ENCODE measurements at regions not wholly inside any gene's neighbourhood (a gene's known extent, or its start where the extent isn't known, plus 50 kb on each side); places are given as distances from the start of the nearest gene placed in this dataset.
A peak's percentile ranks its signal among the peaks of the same experiment; 100 is the strongest.

DNA sequence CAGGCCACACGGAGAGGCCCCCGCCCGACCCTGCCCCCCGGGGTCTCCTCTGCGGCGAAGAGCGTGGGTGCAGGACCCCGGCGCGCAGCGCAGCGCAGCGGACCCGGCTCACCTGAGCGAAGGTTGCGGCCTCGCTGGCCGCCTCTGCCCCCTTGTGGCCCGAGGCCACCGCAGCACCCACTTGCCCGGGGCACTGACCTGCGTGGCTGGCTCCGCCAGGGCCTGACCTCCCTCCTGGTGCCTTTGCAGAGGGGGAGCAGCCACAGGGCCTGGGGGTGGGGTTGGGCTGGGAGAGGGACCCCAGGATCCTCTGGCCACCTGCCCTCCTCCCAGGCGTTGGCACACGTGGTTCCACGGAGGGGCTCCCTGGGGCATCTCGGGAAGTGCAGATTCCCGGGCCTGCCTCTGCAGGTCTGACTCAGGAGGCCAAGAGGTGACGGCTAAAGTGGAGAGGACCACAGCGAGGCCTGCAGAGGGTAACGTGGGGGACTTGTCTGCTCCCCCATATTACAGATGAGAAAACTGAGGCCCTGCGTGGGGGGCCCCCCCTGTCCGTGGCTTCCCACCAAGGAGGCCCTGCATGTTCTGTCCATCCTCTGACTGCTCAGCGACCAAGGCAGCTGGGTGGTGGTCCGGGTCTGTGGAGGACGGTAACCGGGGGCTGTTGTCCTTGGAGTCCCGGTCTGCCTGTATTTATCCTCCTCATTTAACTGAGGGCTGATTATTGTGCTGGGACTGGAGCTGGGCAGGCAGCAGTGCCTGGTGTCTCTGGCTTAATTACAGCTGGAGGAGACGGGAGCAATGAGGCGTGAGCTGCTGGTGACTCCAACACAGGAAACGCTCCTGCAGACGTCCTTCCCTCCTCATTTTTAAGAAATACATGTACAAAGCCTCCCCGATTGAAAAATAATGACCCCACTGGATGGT lies 67.9 kb upstream of the BEGAIN start:
- no peaks in the 10 kb centered on the region for H3K9me3 ChIP-seq
- no peaks in the 10 kb centered on the region for H3K36me3 ChIP-seq
- H3K4me3 ChIP-seq = no peak overlapping the region
- peaks cover 0 to 6% (median 0%) of the 10 kb centered on the region in 4 donors for H3K4me1 ChIP-seq
- no peak for DNase-seq (ENCODE audit: low spot score in 2 of 2)
- WGBS, 2 donors = 37 to 73% methylated on average over 18 to 35 of the region's 43 CpGs
- peaks cover 0 to 31% of the 10 kb centered on the region in 2 donors for H3K27me3 ChIP-seq
- TF ChIP-seq POLR2A (IDR thresholded peaks at IDR 0.05) = no peak
- TF ChIP-seq, protein P1, sequence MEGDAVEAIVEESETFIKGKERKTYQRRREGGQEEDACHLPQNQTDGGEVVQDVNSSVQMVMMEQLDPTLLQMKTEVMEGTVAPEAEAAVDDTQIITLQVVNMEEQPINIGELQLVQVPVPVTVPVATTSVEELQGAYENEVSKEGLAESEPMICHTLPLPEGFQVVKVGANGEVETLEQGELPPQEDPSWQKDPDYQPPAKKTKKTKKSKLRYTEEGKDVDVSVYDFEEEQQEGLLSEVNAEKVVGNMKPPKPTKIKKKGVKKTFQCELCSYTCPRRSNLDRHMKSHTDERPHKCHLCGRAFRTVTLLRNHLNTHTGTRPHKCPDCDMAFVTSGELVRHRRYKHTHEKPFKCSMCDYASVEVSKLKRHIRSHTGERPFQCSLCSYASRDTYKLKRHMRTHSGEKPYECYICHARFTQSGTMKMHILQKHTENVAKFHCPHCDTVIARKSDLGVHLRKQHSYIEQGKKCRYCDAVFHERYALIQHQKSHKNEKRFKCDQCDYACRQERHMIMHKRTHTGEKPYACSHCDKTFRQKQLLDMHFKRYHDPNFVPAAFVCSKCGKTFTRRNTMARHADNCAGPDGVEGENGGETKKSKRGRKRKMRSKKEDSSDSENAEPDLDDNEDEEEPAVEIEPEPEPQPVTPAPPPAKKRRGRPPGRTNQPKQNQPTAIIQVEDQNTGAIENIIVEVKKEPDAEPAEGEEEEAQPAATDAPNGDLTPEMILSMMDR (IDR thresholded peaks at IDR 0.05) = peak; percentile 24 to 70 (median 52)
- H3K27ac ChIP-seq = no peak overlapping the region

DNA sequence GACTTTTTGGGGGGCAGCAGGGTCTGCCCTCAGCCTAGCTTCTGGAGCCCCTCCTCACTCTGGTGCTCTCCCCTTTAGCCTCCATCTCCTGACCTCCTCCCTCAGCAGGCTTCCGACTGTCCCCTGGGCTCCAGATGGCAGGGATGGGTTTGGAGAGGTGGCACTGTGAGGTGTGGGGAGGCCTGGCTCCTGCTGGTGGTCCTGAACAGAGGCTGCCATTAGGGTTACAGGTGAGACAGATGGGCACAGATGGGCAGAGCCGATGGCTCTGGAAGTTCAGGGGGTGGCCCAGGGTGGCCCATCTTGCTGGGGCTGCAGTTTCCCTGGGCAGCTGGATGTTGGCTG lies 68.5 kb upstream of the BEGAIN start:
- H3K4me3 ChIP-seq = no peak overlapping the region
- H3K27me3 ChIP-seq = peaks cover 0 to 31% of the 10 kb centered on the region in 2 donors
- WGBS, 2 donors = 82% methylated on average over 1 of the region's 2 CpGs; no CpG with 5 or more reads in 1 of the 2 donors
- no peaks in the 10 kb centered on the region for H3K9me3 ChIP-seq
- no peaks in the 10 kb centered on the region for H3K36me3 ChIP-seq
- no peak for DNase-seq (ENCODE audit: low spot score in 2 of 2)
- no peak overlapping the region for H3K27ac ChIP-seq
- H3K4me1 ChIP-seq = peaks cover 0 to 6% (median 0%) of the 10 kb centered on the region in 4 donors
- TF ChIP-seq POLR2A (IDR thresholded peaks at IDR 0.05) (no peak), EP300 (IDR thresholded peaks at IDR 0.05) (no peak)
- TF ChIP-seq, protein P1 (IDR thresholded peaks at IDR 0.05) = no peak

DNA sequence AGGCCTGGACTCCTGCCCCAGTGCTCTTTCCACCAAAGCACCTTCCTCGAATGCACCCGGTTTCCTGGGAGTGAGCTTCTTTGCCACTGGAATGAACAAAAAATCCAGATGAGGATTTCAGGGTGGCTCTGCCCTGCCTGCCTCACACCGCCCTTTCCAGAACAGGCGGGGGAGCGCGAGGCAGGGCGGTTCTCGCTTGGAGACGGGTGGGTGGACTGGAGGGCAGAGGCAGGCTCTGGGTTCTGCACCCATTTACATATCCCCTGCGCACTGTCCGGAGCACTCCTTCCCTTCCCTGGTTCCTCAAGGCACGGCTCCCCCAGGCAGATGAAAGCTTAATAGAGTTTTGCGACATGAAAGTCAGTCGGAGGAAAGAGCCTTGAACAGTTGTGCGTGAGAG lies 69.7 kb upstream of the DLK1 start:
- DNase-seq (ENCODE audit: low spot score in 2 of 2) = no peak
- 70 to 80% methylated on average over 15 of the region's 15 CpGs for WGBS, 2 donors
- Histone ChIP-seq H3K27ac (no peak overlapping the region), H3K27me3 (peaks cover 0 to 31% of the 10 kb centered on the region in 2 donors), H3K4me3 (no peak overlapping the region), H3K9me3 (no peaks in the 10 kb centered on the region), H3K4me1 (peaks cover 0 to 6% (median 0%) of the 10 kb centered on the region in 4 donors), H3K36me3 (no peaks in the 10 kb centered on the region)
- no peak for TF ChIP-seq POLR2A (IDR thresholded peaks at IDR 0.05)
- TF ChIP-seq, protein P1 (IDR thresholded peaks at IDR 0.05) = no peak
- no peak for TF ChIP-seq EP300 (IDR thresholded peaks at IDR 0.05)

DNA sequence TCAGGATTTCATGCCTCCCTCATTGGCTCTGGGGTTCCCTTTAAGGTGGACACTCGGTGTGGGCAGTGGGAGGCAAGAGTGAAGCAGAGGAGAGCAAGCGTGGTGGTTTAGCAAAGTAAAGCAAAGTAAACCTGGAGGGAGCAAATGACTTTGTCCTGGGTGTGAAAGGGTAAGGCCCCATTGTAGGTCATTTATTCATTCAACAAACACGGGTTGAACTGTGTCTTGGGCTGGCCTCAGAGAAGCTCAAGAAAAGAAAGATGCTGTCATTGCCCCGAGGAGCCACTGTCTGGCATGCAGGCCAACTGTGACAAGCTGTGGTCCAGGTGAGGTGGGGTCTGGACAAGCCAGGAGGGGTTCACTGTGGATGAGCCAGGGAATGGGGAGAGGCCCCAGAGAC lies 68.9 kb upstream of the DLK1 start:
- H3K4me3 ChIP-seq = no peak overlapping the region
- TF ChIP-seq, protein P1 (IDR thresholded peaks at IDR 0.05) = no peak
- TF ChIP-seq POLR2A (IDR thresholded peaks at IDR 0.05) (no peak), EP300 (IDR thresholded peaks at IDR 0.05) (no peak)
- peaks cover 0 to 6% (median 0%) of the 10 kb centered on the region in 4 donors for H3K4me1 ChIP-seq
- H3K9me3 ChIP-seq = no peaks in the 10 kb centered on the region
- peaks cover 0 to 31% of the 10 kb centered on the region in 2 donors for H3K27me3 ChIP-seq
- 76 to 77% methylated on average over 4 of the region's 4 CpGs for WGBS, 2 donors
- H3K27ac ChIP-seq = no peak overlapping the region
- no peaks in the 10 kb centered on the region for H3K36me3 ChIP-seq
- DNase-seq (ENCODE audit: low spot score in 2 of 2) = no peak

DNA sequence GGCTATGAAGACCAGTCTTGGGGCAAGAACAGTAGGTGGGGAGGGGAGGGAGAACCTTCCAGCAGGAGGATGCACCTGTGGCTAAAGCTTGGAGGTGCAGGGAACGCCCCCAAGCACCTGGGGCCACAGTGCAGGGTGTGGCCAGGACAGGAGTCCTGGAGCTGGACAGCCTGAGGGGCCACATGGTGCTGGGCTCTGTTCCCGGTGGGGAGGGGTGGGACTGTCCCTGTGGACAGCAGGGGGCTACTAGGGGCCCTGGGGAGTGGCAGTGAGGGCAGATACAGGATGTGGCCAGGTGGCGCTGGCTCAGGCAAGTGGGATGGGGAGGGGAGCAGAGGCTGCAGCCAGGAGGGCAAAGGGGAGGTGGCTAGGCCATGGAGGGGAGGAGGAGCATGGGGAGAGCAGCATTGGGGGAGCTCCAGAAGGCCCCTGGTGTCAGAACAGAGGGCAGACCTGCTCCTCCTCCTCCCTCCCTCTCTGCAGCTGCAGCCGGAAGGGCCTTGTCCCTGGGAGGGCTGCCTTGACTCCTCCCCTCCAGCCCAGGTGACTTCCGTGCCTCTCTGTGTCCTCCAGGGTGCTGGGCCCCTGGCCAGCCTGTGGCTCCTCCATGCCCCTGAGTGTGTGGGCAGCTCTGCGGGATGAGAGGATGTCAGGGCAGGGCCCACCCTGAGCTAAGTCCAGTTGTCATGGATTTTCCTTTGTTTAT lies 68.4 kb upstream of the DLK1 start:
- Histone ChIP-seq H3K27ac (no peak overlapping the region), H3K36me3 (no peaks in the 10 kb centered on the region), H3K4me3 (no peak overlapping the region), H3K27me3 (peaks cover 0 to 27% of the 10 kb centered on the region in 2 donors), H3K9me3 (no peaks in the 10 kb centered on the region), H3K4me1 (peaks cover 0 to 6% (median 0%) of the 10 kb centered on the region in 4 donors)
- WGBS, 2 donors = 54 to 64% methylated on average over 4 to 6 of the region's 6 CpGs
- no peak for DNase-seq (ENCODE audit: low spot score in 2 of 2)
- TF ChIP-seq POLR2A (IDR thresholded peaks at IDR 0.05) = no peak
- TF ChIP-seq, protein P1 (IDR thresholded peaks at IDR 0.05) = no peak
- TF ChIP-seq EP300 (IDR thresholded peaks at IDR 0.05) = no peak

Data from tibial nerve (tissue), 4 donors.